Panc1 (cell line): ENCODE measurements at regions not wholly inside any gene's neighbourhood (a gene's known extent, or its start where the extent isn't known, plus 50 kb on each side); places are given as distances from the start of the nearest gene placed in this dataset.

ENCODE experiments used
- ATAC-seq: fragments of 200-7000 bp; cut with Tn5 transposase; 2 replicates; pipeline ENCODE4 v1.9.1; 2020; ENCODE audit warnings: mild to moderate bottlenecking, moderate library complexity
- BruUV-seq: library from RNA; stranded (reverse); fragments of 400-500 nt; replicated peaks from 2 replicates; lab custom pipeline; 2021; lab: Mats Ljungman, UMichigan
- CTCF ChIA-PET: fragments of 300-600 bp; sonication (Branson Sonifier 250); formaldehyde crosslinking; loops from one replicate; lab custom pipeline; 2022; ENCODE audit warnings: antibody characterized with exemption; lab: Charles Lee
- POLR2A ChIA-PET: fragments of 300-600 bp; sonication (Branson Sonifier 250); formaldehyde crosslinking; loops from one replicate; lab custom pipeline; 2022; ENCODE audit warnings: antibody characterized with exemption; lab: Charles Lee
- DNase-seq: peaks from one replicate; pipeline ENCODE4 v3.0.0-alpha.2; 2010; ENCODE audit warnings: low read depth, low spot score
- H3K27ac ChIP-seq: 2 replicates; pipeline ENCODE4 v1.5.1; 2011; ENCODE audit warnings: mild to moderate bottlenecking, low read length, inconsistent platforms
- H3K27me3 ChIP-seq: fragments of 200-500 bp; sonication (Bioruptor generic); 2 replicates; pipeline ENCODE4 v1.6.0; 2014; ENCODE audit warnings: low read length, inconsistent platforms; ENCODE audit not compliant: control insufficient read depth, insufficient read depth
- H3K36me3 ChIP-seq: fragments of 200-500 bp; sonication (Bioruptor generic); 2 replicates; pipeline ENCODE4 v1.5.1; 2014; ENCODE audit warnings: inconsistent platforms, mild to moderate bottlenecking, low read length, moderate library complexity; ENCODE audit not compliant: control insufficient read depth, insufficient read depth
- H3K4me1 ChIP-seq: 2 replicates; pipeline ENCODE4 v1.5.1; 2011; ENCODE audit warnings: inconsistent platforms, mild to moderate bottlenecking, low read length, moderate library complexity; ENCODE audit not compliant: control insufficient read depth, insufficient read depth
- H3K4me3 ChIP-seq, 2 experiments: 2 replicates each; pipeline ENCODE4 v1.5.1; 2011 to 2012; ENCODE audit warnings: low read depth in 2 of 2, low read length in 2 of 2, mild to moderate bottlenecking in 2 of 2, inconsistent platforms in 1 of 2, moderate library complexity in 1 of 2
- H3K9me3 ChIP-seq: fragments of 200-500 bp; sonication (Bioruptor generic); 2 replicates; pipeline ENCODE4 v1.5.1; 2014; ENCODE audit warnings: low read depth, mild to moderate bottlenecking, inconsistent platforms, low read length, moderate library complexity; ENCODE audit not compliant: control insufficient read depth, insufficient read depth
- CTCF ChIP-seq: fragments of 450-650 bp; IDR thresholded peaks from 2 replicates; pipeline ENCODE4 v1.5.1; 2017; ENCODE audit warnings: mild to moderate bottlenecking
- POLR2AphosphoS5 ChIP-seq: IDR thresholded peaks from 2 replicates; pipeline ENCODE4 v1.6.1; 2012; ENCODE audit warnings: mild to moderate bottlenecking, low read depth, low read length, moderate library complexity
- REST ChIP-seq, 2 experiments: IDR thresholded peaks; 2 replicates each; pipeline ENCODE4 v1.6.1; 2011 to 2012; ENCODE audit warnings: low read depth in 2 of 2, control low read depth in 1 of 2, low read length in 1 of 2, mild to moderate bottlenecking in 1 of 2, moderate library complexity in 1 of 2; ENCODE audit not compliant: insufficient read depth in 1 of 2
- SIN3A ChIP-seq: IDR thresholded peaks from 2 replicates; pipeline ENCODE4 v1.6.1; 2012; ENCODE audit warnings: low read depth, mild to moderate bottlenecking, low read length, moderate library complexity, borderline replicate concordance; ENCODE audit not compliant: insufficient read depth
- TCF7L2 ChIP-seq: IDR thresholded peaks from 2 replicates; pipeline ENCODE4 v1.6.1; 2011; ENCODE audit warnings: mild to moderate bottlenecking, low read depth, low read length, inconsistent platforms
- in situ Hi-C: cut with HindIII; loops from 2 replicates; pipeline ENCODE4 v1.10.0; 2016; ENCODE audit warnings: low sequenced_read_pairs, low pct_unique_long_range_greater_than_20kb
- intact Hi-C: fragments of 100-400 bp; cut with micrococcal nuclease; formaldehyde crosslinking; loops from one replicate; pipeline ENCODE4 v1.10.0; 2022; ENCODE audit not compliant: unreplicated experiment

DNA sequence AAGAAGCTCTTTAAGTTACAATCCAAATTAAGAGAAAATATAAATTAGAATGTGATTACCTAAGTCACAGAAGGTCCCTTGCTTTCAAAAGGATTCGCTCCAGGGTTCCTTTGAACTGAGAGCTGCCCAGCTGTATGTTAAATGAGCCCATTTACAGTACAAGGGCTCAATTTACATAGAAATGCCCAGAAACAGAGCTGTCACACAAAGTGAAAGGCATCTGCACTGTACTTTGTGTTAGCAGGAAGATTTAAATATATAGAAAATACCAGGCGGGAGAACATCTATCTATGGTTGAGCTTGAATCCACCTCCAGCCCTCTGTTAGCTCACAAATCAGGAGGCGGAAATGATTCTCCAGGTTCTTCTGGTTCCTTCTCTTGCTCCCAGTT, 272.9 kb downstream of the PAX3 start:
- no peak for TF ChIP-seq POLR2AphosphoS5
- no peak for TF ChIP-seq CTCF
- TF ChIP-seq REST (IDR thresholded peaks at IDR 0.05; ENCODE audit: insufficient read depth in 1 of 2, low read depth in 2 of 2, low read length in 1 of 2), result no peak
- no peak for TF ChIP-seq TCF7L2
- no TSS peak for BruUV-seq
- Histone ChIP-seq H3K4me1 (no peaks in the 10 kb centered on the region), H3K36me3 (no peaks in the 10 kb centered on the region), H3K9me3 (no peaks in the 10 kb centered on the region), H3K4me3 (no peak overlapping the region), H3K27ac (no peak overlapping the region), H3K27me3 (peaks cover 4% of the 10 kb centered on the region; the same call in 1 of the 2 replicates)
- intact Hi-C loops, result no loop called here
- in situ Hi-C loops, result no loop called here
- DNase-seq (no peak), ATAC-seq (no peak)
- ChIA-PET POLR2A (interaction anchor here (0.6 kb wide), 1 partner anchor 157 kb away, joined by 4 read pairs; no protein-coding TSS in a partner anchor), CTCF (interaction anchor here (0.7 to 1.0 kb wide), 2 partner anchors 13 to 35 kb away, joined by 3 read pairs; no protein-coding TSS in a partner anchor)

DNA sequence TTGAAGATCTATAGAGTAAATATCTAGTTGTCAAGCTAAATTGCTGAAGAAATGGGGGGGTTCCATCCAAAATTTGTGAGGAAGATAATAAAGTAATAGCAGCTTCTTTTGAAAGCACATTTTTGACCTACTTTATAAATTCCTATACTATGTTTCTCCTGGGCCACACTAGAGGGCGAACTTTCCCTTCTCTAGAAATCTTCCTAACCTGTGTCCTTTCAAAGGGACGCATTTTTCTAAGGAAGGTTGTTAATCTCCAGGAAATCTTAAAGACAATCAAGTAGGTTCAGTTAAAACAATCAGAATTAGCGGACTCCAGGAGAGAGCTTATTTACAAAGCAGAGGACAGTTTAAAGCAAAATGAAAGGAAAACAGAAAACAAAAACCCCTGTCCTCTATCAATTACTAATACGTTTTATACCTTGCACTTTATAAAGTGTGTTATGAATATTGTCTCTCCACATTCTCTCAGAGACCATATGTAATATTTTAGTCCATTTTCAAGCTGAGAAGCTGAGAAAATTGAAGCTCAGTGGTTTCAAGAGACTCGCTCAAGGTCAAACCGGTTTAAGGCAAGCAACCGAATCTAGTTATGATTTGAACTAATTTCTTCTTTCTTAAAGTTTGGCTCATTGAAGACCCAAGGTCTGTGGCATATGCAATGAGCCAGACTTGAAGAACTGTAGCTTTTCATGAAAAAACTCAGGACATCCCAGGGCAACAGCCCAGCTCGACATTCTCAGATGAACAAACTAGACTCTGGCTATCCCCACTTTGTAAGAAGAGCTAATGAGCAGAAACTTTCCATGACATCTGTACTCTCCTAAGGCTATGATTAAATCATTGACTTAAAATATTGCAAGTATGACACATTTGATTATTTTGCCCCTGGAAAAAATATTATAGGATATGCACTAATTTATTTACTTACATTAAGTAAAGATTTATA, 273.6 kb downstream of the PAX3 start:
- no peaks in the 10 kb centered on the region for H3K36me3 ChIP-seq
- BruUV-seq, result no TSS peak
- CTCF ChIA-PET, result interaction anchor here (0.6 to 1.0 kb wide), 3 partner anchors 13 to 537 kb away, joined by 3 to 4 read pairs (median 3); no protein-coding TSS in a partner anchor
- DNase-seq, result peak; percentile 8
- H3K27ac ChIP-seq, result no peak overlapping the region
- H3K4me1 ChIP-seq, result no peaks in the 10 kb centered on the region
- no peaks in the 10 kb centered on the region for H3K9me3 ChIP-seq
- H3K4me3 ChIP-seq, result no peak overlapping the region
- no peak for ATAC-seq
- no peak for TF ChIP-seq SIN3A
- TF ChIP-seq CTCF, result peak; percentile 76; the same call in 1 of the 2 replicates
- peaks cover 4% of the 10 kb centered on the region; the same call in 1 of the 2 replicates for H3K27me3 ChIP-seq
- intact Hi-C loops, result no loop called here
- in situ Hi-C loops, result no loop called here
- POLR2A ChIA-PET, result no interaction called here
